Fibroblast of skin of back (primary cell): ENCODE measurements at regions not wholly inside any gene's neighbourhood (a gene's known extent, or its start where the extent isn't known, plus 50 kb on each side); places are given as distances from the start of the nearest gene placed in this dataset.

Experiments used
- DNase-seq: peaks from one replicate; pipeline ENCODE4 v3.0.0-alpha.2; 2013

- no peak for DNase-seq
Measured at GRCh38 chr2:164288235-164288634, 333.0 kb downstream of the GRB14 start.

GRCh38 chr2:164287056-164287455 lies 334.2 kb downstream of the GRB14 start:
- no peak for DNase-seq

- DNase-seq, result no peak
Measured at GRCh38 chr2:164285576-164285975, 335.7 kb downstream of the GRB14 start.

- DNase-seq, result no peak
Measured at GRCh38 chr2:164281896-164282295, 339.4 kb downstream of the GRB14 start.

- DNase-seq, result no peak
Measured at GRCh38 chr2:164275659-164276058, 345.6 kb downstream of the GRB14 start.

GRCh38 chr2:164260506-164260905 lies 360.8 kb downstream of the GRB14 start:
- no peak for DNase-seq

- DNase-seq, result no peak
Measured at GRCh38 chr2:164257742-164258141, 363.5 kb downstream of the GRB14 start.

GRCh38 chr2:164252568-164253287 lies 368.6 kb downstream of the GRB14 start:
- DNase-seq, result no peak

GRCh38 chr2:164243315-164243714 lies 378.0 kb downstream of the GRB14 start:
- no peak for DNase-seq

GRCh38 chr2:164242409-164242808 lies 378.9 kb downstream of the GRB14 start:
- DNase-seq, result no peak

GRCh38 chr2:164234074-164234473 lies 387.2 kb downstream of the GRB14 start:
- no peak for DNase-seq

GRCh38 chr2:164224007-164224406 lies 397.3 kb downstream of the GRB14 start:
- DNase-seq, result no peak

- DNase-seq, result no peak
Measured at GRCh38 chr2:164221473-164221872, 399.8 kb downstream of the GRB14 start.

GRCh38 chr2:164220265-164220664 lies 401.0 kb downstream of the GRB14 start:
- DNase-seq, result no peak

- DNase-seq, result no peak
Measured at GRCh38 chr2:164213916-164214315, 407.4 kb downstream of the GRB14 start.

GRCh38 chr2:164205347-164205746 lies 415.9 kb downstream of the GRB14 start:
- peak; percentile 94 for DNase-seq

GRCh38 chr2:164203131-164203530 lies 418.2 kb downstream of the GRB14 start:
- no peak for DNase-seq

GRCh38 chr2:164198256-164198655 lies 423.0 kb downstream of the GRB14 start:
- no peak for DNase-seq

- no peak for DNase-seq
Measured at GRCh38 chr2:164190700-164191099, 430.6 kb downstream of the GRB14 start.

GRCh38 chr2:164189851-164190250 lies 431.4 kb downstream of the GRB14 start:
- DNase-seq, result no peak

- no peak for DNase-seq
Measured at GRCh38 chr2:164187121-164187520, 434.2 kb downstream of the GRB14 start.

- DNase-seq, result no peak
Measured at GRCh38 chr2:164186591-164186990, 434.7 kb downstream of the GRB14 start.

GRCh38 chr2:164182116-164182627 lies 439.1 kb downstream of the GRB14 start:
- no peak for DNase-seq

GRCh38 chr2:164178835-164179465 lies 442.3 kb downstream of the GRB14 start:
- peak; percentile 69 for DNase-seq
